ENCODE measurements at regions not wholly inside any gene's neighbourhood (a gene's known extent, or its start where the extent isn't known, plus 50 kb on each side); places are given as distances from the start of the nearest gene placed in this dataset.

DNA sequence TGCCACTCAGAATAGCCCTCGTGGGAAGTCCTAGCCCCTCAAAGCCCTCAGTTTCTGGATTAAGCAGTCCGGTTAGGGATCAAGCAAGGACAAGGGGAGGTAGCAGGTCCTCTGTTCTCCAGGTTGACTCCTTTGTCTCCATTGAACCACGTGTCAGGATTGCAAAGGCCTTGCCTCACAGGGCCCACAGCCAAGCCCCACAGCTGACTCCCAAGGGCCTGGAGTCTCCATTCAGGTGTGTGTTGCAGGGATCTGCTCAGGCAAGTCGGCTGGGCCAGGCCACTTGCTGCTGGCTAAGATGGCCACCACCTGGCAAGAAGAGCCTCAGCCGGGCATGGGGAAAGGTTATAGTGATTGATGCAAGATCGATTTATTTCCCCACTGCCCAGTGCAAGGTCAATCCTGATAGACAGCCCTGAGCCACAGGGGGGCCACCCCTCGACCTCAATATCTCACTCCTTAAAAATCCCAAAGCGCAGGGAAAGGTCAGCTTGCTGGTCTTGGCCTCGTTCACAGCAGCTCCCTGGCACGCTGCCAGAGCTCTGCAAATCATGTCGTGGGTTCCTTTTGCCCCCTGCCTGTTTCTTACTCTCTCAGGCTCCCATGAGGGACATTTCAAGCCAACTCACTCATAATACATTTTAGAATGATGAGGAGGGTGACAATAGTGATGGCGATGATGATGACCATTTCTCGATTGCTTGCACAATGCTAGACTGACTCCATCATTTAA lies 75.9 kb downstream of the EDN3 start:
- Mint-ChIP-seq H3K27me3 (ENCODE audit: low read depth) (peaks cover 22% of the 10 kb centered on the region), H3K9me3 (no peaks in the 10 kb centered on the region), H3K36me3 (ENCODE audit: insufficient read depth in 2 of 2) (no peaks in the 10 kb centered on the region), H3K4me3 (no peak overlapping the region), H3K4me1 (ENCODE audit: low read depth) (peaks cover 7% of the 10 kb centered on the region), H3K27ac (no peak overlapping the region)
- no peak for DNase-seq
- ATAC-seq (replicated peaks in 1 of 2), result no peak

DNA sequence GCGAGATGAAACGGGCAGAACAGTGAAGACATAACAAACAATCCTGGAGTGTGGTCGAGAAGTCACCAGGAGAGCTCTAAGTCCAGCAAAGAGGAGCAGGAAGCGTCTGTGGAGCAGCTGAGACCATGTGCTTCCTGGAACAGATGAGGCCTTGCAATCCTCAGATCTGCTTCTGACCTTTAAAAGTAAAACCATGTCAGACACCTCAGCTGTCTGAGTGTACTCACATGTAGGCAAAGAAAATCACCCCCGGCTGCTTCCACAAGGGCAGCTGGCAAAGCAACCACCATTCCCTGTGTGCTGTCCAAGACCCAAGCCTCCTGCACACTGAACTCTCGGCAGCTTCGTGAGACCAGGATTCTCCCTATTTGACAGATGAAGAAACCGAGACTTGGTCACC lies 76.6 kb downstream of the EDN3 start:
- peaks cover 22% of the 10 kb centered on the region for H3K27me3 Mint-ChIP-seq (ENCODE audit: low read depth)
- no peaks in the 10 kb centered on the region for H3K9me3 Mint-ChIP-seq
- no peaks in the 10 kb centered on the region for H3K36me3 Mint-ChIP-seq (ENCODE audit: insufficient read depth in 2 of 2)
- H3K4me1 Mint-ChIP-seq (ENCODE audit: low read depth), result peaks cover 7% of the 10 kb centered on the region
- DNase-seq, result no peak
- no peak for ATAC-seq (replicated peaks in 1 of 2)
- no peak overlapping the region for H3K4me3 Mint-ChIP-seq
- H3K27ac Mint-ChIP-seq, result no peak overlapping the region

DNA sequence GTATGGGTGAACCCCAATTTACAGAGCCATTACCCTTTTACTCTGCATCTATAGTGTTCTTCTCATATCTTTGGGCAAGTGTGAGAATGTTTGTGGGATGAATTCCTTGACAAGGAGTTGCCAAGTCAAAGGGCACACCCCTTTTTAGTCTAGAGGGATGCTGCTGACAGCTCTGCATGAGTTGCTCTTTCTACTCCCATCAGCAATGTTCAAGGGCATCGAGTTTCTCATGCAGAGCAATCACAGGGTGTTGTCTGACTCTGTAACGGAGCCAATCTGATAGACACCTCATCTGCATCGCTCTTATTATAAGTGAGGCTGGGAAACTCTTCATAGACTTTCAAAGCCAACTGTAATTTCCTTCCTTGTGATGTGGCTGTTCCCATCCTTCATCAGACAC lies 77.4 kb downstream of the EDN3 start:
- Mint-ChIP-seq H3K4me1 (ENCODE audit: low read depth) (peaks cover 7% of the 10 kb centered on the region), H3K9me3 (no peaks in the 10 kb centered on the region), H3K4me3 (no peak overlapping the region), H3K36me3 (ENCODE audit: insufficient read depth in 2 of 2) (no peaks in the 10 kb centered on the region), H3K27ac (no peak overlapping the region), H3K27me3 (ENCODE audit: low read depth) (peaks cover 21% of the 10 kb centered on the region)
- DNase-seq (no peak), ATAC-seq (replicated peaks in 1 of 2) (no peak)

- Mint-ChIP-seq H3K36me3 (ENCODE audit: insufficient read depth in 2 of 2) (no peaks in the 10 kb centered on the region), H3K27ac (no peak overlapping the region), H3K4me3 (no peak overlapping the region), H3K27me3 (ENCODE audit: low read depth) (peaks cover 15% of the 10 kb centered on the region), H3K9me3 (no peaks in the 10 kb centered on the region), H3K4me1 (ENCODE audit: low read depth) (peaks cover 7% of the 10 kb centered on the region)
- ATAC-seq (replicated peaks in 1 of 2), result no peak
- no peak for DNase-seq
These were observed 78.0 kb downstream of the EDN3 start for GRCh38 chr20:59378396-59378795.

GRCh38 chr20:59378966-59379365 lies 78.6 kb downstream of the EDN3 start:
- DNase-seq (no peak), ATAC-seq (replicated peaks in 1 of 2) (no peak)
- peaks cover 10% of the 10 kb centered on the region for H3K27me3 Mint-ChIP-seq (ENCODE audit: low read depth)
- H3K4me1 Mint-ChIP-seq (ENCODE audit: low read depth), result peaks cover 7% of the 10 kb centered on the region
- H3K27ac Mint-ChIP-seq, result no peak overlapping the region
- no peaks in the 10 kb centered on the region for H3K36me3 Mint-ChIP-seq (ENCODE audit: insufficient read depth in 2 of 2)
- H3K9me3 Mint-ChIP-seq, result no peaks in the 10 kb centered on the region
- no peak overlapping the region for H3K4me3 Mint-ChIP-seq

- no peak for DNase-seq
- Mint-ChIP-seq H3K9me3 (no peaks in the 10 kb centered on the region), H3K27me3 (ENCODE audit: low read depth) (no peaks in the 10 kb centered on the region), H3K27ac (no peak overlapping the region), H3K4me1 (ENCODE audit: low read depth) (peaks cover 10% of the 10 kb centered on the region), H3K36me3 (ENCODE audit: insufficient read depth in 2 of 2) (no peaks in the 10 kb centered on the region), H3K4me3 (no peak overlapping the region)
- ATAC-seq (replicated peaks in 1 of 2), result no peak
These were observed 81.3 kb downstream of the EDN3 start for GRCh38 chr20:59381689-59382088.

DNA sequence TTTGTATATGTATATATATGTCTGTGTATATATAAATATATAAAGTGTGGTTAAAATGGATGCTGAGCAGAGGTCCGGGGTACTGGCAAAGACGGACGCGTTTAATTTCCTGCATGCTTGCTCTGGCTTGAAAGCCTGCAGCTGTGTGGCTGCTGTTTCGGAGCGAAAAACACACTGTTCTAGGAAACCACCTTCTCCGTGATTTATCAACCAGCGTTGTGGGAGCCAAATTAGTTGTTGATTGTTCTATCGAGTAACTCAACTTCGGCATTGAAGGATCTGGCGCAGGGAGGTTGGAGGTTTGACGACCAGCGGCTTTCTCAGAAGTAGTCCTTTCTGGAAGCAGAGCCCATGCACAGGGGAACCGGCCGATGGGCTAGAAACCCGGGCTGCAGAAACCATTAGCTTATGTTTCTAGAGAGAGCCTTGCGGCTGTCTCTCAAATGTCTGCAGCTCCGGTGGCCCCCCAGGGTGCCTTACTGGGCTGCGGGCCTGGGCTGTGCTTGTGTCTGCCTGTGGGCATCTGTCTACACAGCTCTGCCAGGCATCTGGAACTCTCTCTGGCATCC lies 81.8 kb downstream of the EDN3 start:
- no peak overlapping the region for H3K27ac Mint-ChIP-seq

GRCh38 chr20:59382907-59383306 lies 82.5 kb downstream of the EDN3 start:
- Mint-ChIP-seq H3K36me3 (ENCODE audit: insufficient read depth in 2 of 2) (no peaks in the 10 kb centered on the region), H3K4me3 (no peak overlapping the region), H3K4me1 (ENCODE audit: low read depth) (peaks cover 4% of the 10 kb centered on the region), H3K27me3 (ENCODE audit: low read depth) (no peaks in the 10 kb centered on the region), H3K27ac (no peak overlapping the region), H3K9me3 (no peaks in the 10 kb centered on the region)
- ATAC-seq (replicated peaks in 1 of 2), result no peak
- no peak for DNase-seq

More for the DNA sequence above, 81.8 kb downstream of the EDN3 start:
- H3K4me3 Mint-ChIP-seq, result no peak overlapping the region
- H3K27me3 Mint-ChIP-seq (ENCODE audit: low read depth), result no peaks in the 10 kb centered on the region
- H3K9me3 Mint-ChIP-seq, result no peaks in the 10 kb centered on the region
- no peak for ATAC-seq (replicated peaks in 1 of 2)
- no peak for DNase-seq
- peaks cover 4% of the 10 kb centered on the region for H3K4me1 Mint-ChIP-seq (ENCODE audit: low read depth)
- H3K36me3 Mint-ChIP-seq (ENCODE audit: insufficient read depth in 2 of 2), result no peaks in the 10 kb centered on the region

- H3K36me3 Mint-ChIP-seq (ENCODE audit: insufficient read depth in 2 of 2), result no peaks in the 10 kb centered on the region
- H3K4me1 Mint-ChIP-seq (ENCODE audit: low read depth), result peaks cover 4% of the 10 kb centered on the region
- ATAC-seq (replicated peaks in 1 of 2) (no peak), DNase-seq (no peak)
- H3K27me3 Mint-ChIP-seq (ENCODE audit: low read depth), result no peaks in the 10 kb centered on the region
- H3K27ac Mint-ChIP-seq, result no peak overlapping the region
- no peak overlapping the region for H3K4me3 Mint-ChIP-seq
- H3K9me3 Mint-ChIP-seq, result no peaks in the 10 kb centered on the region
These were observed 84.6 kb downstream of the EDN3 start for GRCh38 chr20:59385038-59385437.

GRCh38 chr20:59385480-59385879 lies 85.1 kb downstream of the EDN3 start:
- ATAC-seq (replicated peaks in 1 of 2), result peak in 1 of 2 donors; percentile 20
- no peaks in the 10 kb centered on the region for H3K9me3 Mint-ChIP-seq
- peaks cover 4% of the 10 kb centered on the region for H3K4me1 Mint-ChIP-seq (ENCODE audit: low read depth)
- no peaks in the 10 kb centered on the region for H3K36me3 Mint-ChIP-seq (ENCODE audit: insufficient read depth in 2 of 2)
- no peak for DNase-seq
- no peak overlapping the region for H3K27ac Mint-ChIP-seq
- H3K27me3 Mint-ChIP-seq (ENCODE audit: low read depth), result no peaks in the 10 kb centered on the region
- H3K4me3 Mint-ChIP-seq, result no peak overlapping the region

DNA sequence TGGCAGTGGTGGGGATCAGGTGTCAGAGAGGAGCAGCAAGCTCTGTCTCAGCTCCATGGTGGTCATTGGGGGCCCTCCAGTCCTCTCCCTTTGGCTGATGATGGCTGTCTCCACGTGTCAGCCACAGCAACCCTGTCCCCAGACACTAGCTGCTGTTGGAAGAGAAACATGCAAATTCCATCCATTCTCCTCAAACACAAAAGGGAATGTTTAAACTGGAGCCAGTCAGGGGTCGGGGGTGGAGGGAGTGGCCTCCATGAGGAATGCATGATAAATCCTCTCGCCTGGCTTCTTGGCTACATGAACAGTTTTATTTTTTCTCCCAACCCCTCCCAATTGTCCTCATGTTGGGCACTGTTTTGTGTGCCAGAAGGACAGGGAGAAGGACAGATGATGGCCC lies 86.4 kb downstream of the EDN3 start:
- peaks cover 4% of the 10 kb centered on the region for H3K4me1 Mint-ChIP-seq (ENCODE audit: low read depth)
- ATAC-seq (replicated peaks in 1 of 2), result no peak
- no peaks in the 10 kb centered on the region for H3K27me3 Mint-ChIP-seq (ENCODE audit: low read depth)
- no peak overlapping the region for H3K4me3 Mint-ChIP-seq
- no peaks in the 10 kb centered on the region for H3K9me3 Mint-ChIP-seq
- DNase-seq, result no peak
- H3K36me3 Mint-ChIP-seq (ENCODE audit: insufficient read depth in 2 of 2), result no peaks in the 10 kb centered on the region
- H3K27ac Mint-ChIP-seq, result no peak overlapping the region

- H3K27me3 Mint-ChIP-seq (ENCODE audit: low read depth), result peaks cover under 1% of the 10 kb centered on the region
- no peak overlapping the region for H3K27ac Mint-ChIP-seq
- ATAC-seq (replicated peaks in 1 of 2), result no peak
- no peak for DNase-seq
- H3K36me3 Mint-ChIP-seq (ENCODE audit: insufficient read depth in 2 of 2), result no peaks in the 10 kb centered on the region
- H3K9me3 Mint-ChIP-seq, result no peaks in the 10 kb centered on the region
- H3K4me1 Mint-ChIP-seq (ENCODE audit: low read depth), result peaks cover 4% of the 10 kb centered on the region
- no peak overlapping the region for H3K4me3 Mint-ChIP-seq
These were observed 87.5 kb downstream of the EDN3 start for GRCh38 chr20:59387891-59388290.

DNA sequence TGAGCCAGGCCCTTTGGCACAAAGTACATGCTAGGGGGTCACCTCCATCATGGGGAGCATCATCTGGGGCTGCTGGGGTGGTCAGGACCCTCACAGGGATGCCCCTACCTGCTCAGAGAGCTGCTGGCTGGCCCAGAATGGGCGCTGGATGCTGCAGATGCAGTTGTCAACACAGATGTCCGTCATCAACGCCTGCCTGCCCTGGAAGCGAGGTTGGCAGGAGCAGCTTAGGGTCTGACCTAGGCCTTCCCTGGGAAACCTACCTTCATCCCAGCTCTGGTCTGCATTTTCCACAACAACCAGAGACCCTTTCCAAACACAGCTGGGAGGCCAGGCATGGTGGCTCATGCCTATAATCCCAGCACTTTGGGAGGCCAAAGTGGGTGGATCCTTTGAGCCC lies 88.0 kb downstream of the EDN3 start:
- Mint-ChIP-seq H3K4me3 (no peak overlapping the region), H3K36me3 (ENCODE audit: insufficient read depth in 2 of 2) (no peaks in the 10 kb centered on the region), H3K9me3 (peaks cover 0 to 2% of the 10 kb centered on the region in 2 donors), H3K27ac (no peak overlapping the region), H3K27me3 (ENCODE audit: low read depth) (peaks cover 5% of the 10 kb centered on the region), H3K4me1 (ENCODE audit: low read depth) (peaks cover 4% of the 10 kb centered on the region)
- no peak for ATAC-seq (replicated peaks in 1 of 2)
- DNase-seq, result no peak

DNA sequence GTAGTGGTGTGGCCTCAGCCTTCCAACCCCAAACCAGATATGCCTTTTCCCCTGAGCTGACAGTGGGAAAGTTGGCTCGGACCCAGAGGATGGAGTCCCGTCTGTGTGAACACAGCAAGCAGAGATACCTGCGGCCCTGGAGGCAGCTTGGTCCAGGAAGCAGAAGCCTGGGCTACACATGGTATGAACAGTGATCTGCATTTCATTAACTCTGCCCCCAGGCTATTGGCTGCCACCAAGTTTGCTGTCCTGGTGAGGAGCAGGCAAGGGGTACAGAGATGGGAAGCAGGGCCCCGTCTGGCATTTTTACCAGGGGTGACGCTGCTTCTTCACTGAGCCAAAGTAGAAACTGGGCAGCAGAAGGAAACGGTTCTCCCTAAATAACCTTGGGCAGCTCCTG lies 90.0 kb downstream of the EDN3 start:
- H3K27ac Mint-ChIP-seq, result no peak overlapping the region
- H3K36me3 Mint-ChIP-seq (ENCODE audit: insufficient read depth in 2 of 2), result no peaks in the 10 kb centered on the region
- H3K4me3 Mint-ChIP-seq, result no peak overlapping the region
- ATAC-seq (replicated peaks in 1 of 2) (no peak), DNase-seq (no peak)
- H3K27me3 Mint-ChIP-seq (ENCODE audit: low read depth), result peaks cover 7% of the 10 kb centered on the region
- H3K9me3 Mint-ChIP-seq, result peaks cover 0 to 2% of the 10 kb centered on the region in 2 donors
- peaks cover 1% of the 10 kb centered on the region for H3K4me1 Mint-ChIP-seq (ENCODE audit: low read depth)
